SK-N-SH (cell line): ENCODE measurements at regions not wholly inside any gene's neighbourhood (a gene's known extent, or its start where the extent isn't known, plus 50 kb on each side); places are given as distances from the start of the nearest gene placed in this dataset.

ENCODE experiments used
- CTCF ChIA-PET: fragments of 300-600, 350-600 bp; formaldehyde crosslinking; extraction: SDS; loops from one replicate; lab custom pipeline; 2021; lab: Yijun Ruan, JAX
- POLR2A ChIA-PET: fragments of 350-600 bp; sonication (Branson Sonifier 250); formaldehyde crosslinking; extraction: SDS; loops from one replicate; lab custom pipeline; 2020; ENCODE audit warnings: antibody characterized with exemption, inconsistent platforms; lab: Yijun Ruan, JAX
- DNase-seq: peaks from one replicate; pipeline ENCODE4 v3.0.0; 2012
- H2AFZ ChIP-seq: fragments of 200-600 bp; sonication (generic); 2 replicates; pipeline ENCODE4 v1.8.1; 2016; ENCODE audit warnings: antibody characterized with exemption, mild to moderate bottlenecking, low read depth
- H3F3A ChIP-seq: fragments of 200-600 bp; sonication (generic); replicated peaks from 2 replicates; pipeline ENCODE3; 2016; ENCODE audit warnings: antibody characterized with exemption, mild to moderate bottlenecking; ENCODE audit not compliant: insufficient read depth
- H3K27ac ChIP-seq, 2 experiments: fragments of 200-500 bp in 1 of 2; fragments of 200-600 bp in 1 of 2; sonication (Bioruptor generic) in 1 of 2; sonication (generic), shearing (Covaris generic) in 1 of 2; 2 replicates each; pipeline versions ENCODE4 v1.5.1 to v1.6.1; 2014 to 2016; ENCODE audit warnings: low read depth in 2 of 2, inconsistent platforms in 1 of 2, low read length in 1 of 2, mild to moderate bottlenecking in 1 of 2, mixed read lengths in 1 of 2
- H3K27me3 ChIP-seq: fragments of 200-600 bp; sonication (generic), shearing (Covaris generic); 2 replicates; pipeline ENCODE4 v1.6.1; 2016; ENCODE audit warnings: mixed run types; ENCODE audit not compliant: insufficient read depth
- H3K36me3 ChIP-seq, 2 experiments: fragments of 200-500 bp in 1 of 2; fragments of 200-600 bp in 1 of 2; sonication (Bioruptor generic) in 1 of 2; sonication (generic) in 1 of 2; replicated peaks in 1 of 2; 2 replicates each; pipeline versions ENCODE3 to v1.5.1; 2014 to 2016; ENCODE audit warnings: low read length in 1 of 2, mild to moderate bottlenecking in 1 of 2; ENCODE audit not compliant: insufficient read depth in 2 of 2, control insufficient read depth in 1 of 2
- H3K4me1 ChIP-seq, 2 experiments: fragments of 200-500 bp in 1 of 2; fragments of 200-600 bp in 1 of 2; sonication (Bioruptor generic) in 1 of 2; sonication (generic), shearing (Covaris generic) in 1 of 2; 2 replicates each; pipeline versions ENCODE4 v1.5.1 to v1.6.1; 2014 to 2016; ENCODE audit warnings: low read depth in 1 of 2, low read length in 1 of 2, mixed run types in 1 of 2; ENCODE audit not compliant: insufficient read depth in 2 of 2, control insufficient read depth in 1 of 2
- H3K4me2 ChIP-seq: fragments of 200-600 bp; sonication (generic), shearing (Covaris generic); 2 replicates; pipeline ENCODE4 v1.6.1; 2017; ENCODE audit warnings: mixed run types
- H3K4me3 ChIP-seq, 2 experiments: fragments of 200-500 bp in 1 of 2; fragments of 200-600 bp in 1 of 2; sonication (Bioruptor generic) in 1 of 2; sonication (generic), shearing (Covaris generic) in 1 of 2; 2 replicates each; pipeline versions ENCODE4 v1.5.1 to v1.8.1; 2014 to 2016; ENCODE audit warnings: low read depth in 2 of 2, inconsistent platforms in 1 of 2, low read length in 1 of 2, mild to moderate bottlenecking in 1 of 2, mixed read lengths in 1 of 2, moderate library complexity in 1 of 2
- H3K79me2 ChIP-seq: fragments of 200-600 bp; sonication (generic); 2 replicates; pipeline ENCODE4 v1.8.1; 2017; ENCODE audit warnings: mild to moderate bottlenecking; ENCODE audit not compliant: insufficient read depth
- H3K9ac ChIP-seq: fragments of 200-600 bp; sonication (generic); 2 replicates; pipeline ENCODE4 v1.6.1; 2017; ENCODE audit warnings: mixed run types
- H3K9me2 ChIP-seq: fragments of 200-600 bp; sonication (generic); 2 replicates; pipeline ENCODE4 v1.6.1; 2017; ENCODE audit warnings: mixed run types
- H3K9me3 ChIP-seq: fragments of 200-600 bp; sonication (generic); 2 replicates; pipeline ENCODE4 v1.6.1; 2017; ENCODE audit warnings: mixed run types, mild to moderate bottlenecking, moderate library complexity
- H4K20me1 ChIP-seq: fragments of 200-600 bp; sonication (generic); 2 replicates; pipeline ENCODE4 v1.6.1; 2017; ENCODE audit warnings: mild to moderate bottlenecking, mixed run types; ENCODE audit not compliant: insufficient read depth
- EZH2phosphoT487 ChIP-seq: fragments of 200-600 bp; sonication (generic); IDR thresholded peaks from 2 replicates; pipeline ENCODE4 v1.6.1; 2017; ENCODE audit warnings: low read depth, mixed run types, mild to moderate bottlenecking, antibody characterized with exemption, moderate library complexity, borderline replicate concordance
- GATA2 ChIP-seq: sonication (generic); formaldehyde crosslinking; IDR thresholded peaks from 2 replicates; pipeline ENCODE4 v1.5.0; 2020; ENCODE audit warnings: mild to moderate bottlenecking, missing genetic modification reagents
- MXI1 ChIP-seq: IDR thresholded peaks from 2 replicates; pipeline ENCODE4 v1.6.1; 2012; ENCODE audit warnings: mild to moderate bottlenecking, low read depth, low read length, improper control_type of control experiment
- NRF1 ChIP-seq: IDR thresholded peaks from 2 replicates; pipeline ENCODE4 v1.6.1; 2012; ENCODE audit warnings: low read depth, mild to moderate bottlenecking, low read length
- RAD21 ChIP-seq: IDR thresholded peaks from 2 replicates; pipeline ENCODE4 v1.6.1; 2012; ENCODE audit warnings: mild to moderate bottlenecking, low read length
- RCOR1 ChIP-seq: fragments of 150-350 bp; IDR thresholded peaks from 2 replicates; pipeline ENCODE4 v1.6.1; 2017; ENCODE audit warnings: antibody characterized with exemption, low read length
- RFX5 ChIP-seq: IDR thresholded peaks from 2 replicates; pipeline ENCODE4 v1.6.1; 2012; ENCODE audit warnings: mild to moderate bottlenecking, improper control_type of control experiment, low read length
- TCF12 ChIP-seq: IDR thresholded peaks from 2 replicates; pipeline ENCODE4 v1.4.0; 2012
- WGBS: methylation state at CpG from one replicate; pipeline ENCODE4 v1.1.6; 2017; ENCODE audit warnings: low lambda C conversion rate; 5-methylcytosine and 5-hydroxymethylcytosine counted together
- TF ChIP-seq, protein P1 (sequence below): fragments of 150-350 bp; IDR thresholded peaks from 2 replicates; pipeline ENCODE4 v1.6.1; 2017; ENCODE audit warnings: antibody characterized with exemption, low read length, low read depth, borderline replicate concordance
- TF ChIP-seq, protein P2 (sequence below): IDR thresholded peaks from 2 replicates; pipeline ENCODE4 v1.4.0; 2012; ENCODE audit warnings: low read depth, borderline replicate concordance
- TF ChIP-seq, protein P3 (sequence below): IDR thresholded peaks from 2 replicates; pipeline ENCODE4 v1.4.0; 2012; ENCODE audit warnings: low read depth
- TF ChIP-seq, protein P4 (sequence below): IDR thresholded peaks from 2 replicates; pipeline ENCODE4 v1.6.1; 2012; ENCODE audit warnings: mild to moderate bottlenecking, low read depth, low read length, moderate library complexity

DNA sequence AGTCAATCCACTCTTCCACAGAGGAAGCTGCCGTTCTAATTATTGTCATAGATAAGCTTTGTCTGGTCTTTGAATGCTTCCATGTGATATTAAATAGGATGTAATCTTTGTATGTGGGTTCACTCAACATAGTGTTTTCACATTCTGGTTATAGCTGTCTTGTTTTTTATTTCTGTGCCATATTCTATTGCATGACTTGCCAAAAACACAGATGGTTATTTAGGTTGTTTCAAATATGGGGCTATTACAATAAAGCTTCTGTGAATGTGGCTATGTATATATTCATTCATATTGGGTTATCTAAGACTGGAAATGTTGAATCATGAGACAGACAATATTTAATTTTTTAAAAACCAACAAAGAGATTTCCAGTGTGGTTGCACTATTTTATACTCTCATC is 1109.3 kb upstream of the LRRTM3 start:
- Histone ChIP-seq H4K20me1 (no peaks in the 10 kb centered on the region), H3K79me2 (no peaks in the 10 kb centered on the region), H3K36me3 (no peaks in the 10 kb centered on the region), H3K9me2 (no peaks in the 10 kb centered on the region), H3K4me2 (no peak overlapping the region), H3K4me1 (no peaks in the 10 kb centered on the region), H3K9me3 (no peaks in the 10 kb centered on the region), H3K4me3 (no peak overlapping the region), H3F3A (no peaks in the 10 kb centered on the region), H3K9ac (no peak overlapping the region), H3K27me3 (no peaks in the 10 kb centered on the region), H3K27ac (no peak overlapping the region), H2AFZ (no peak overlapping the region)
- 43% methylated on average over 1 of the region's 1 CpG for WGBS
- DNase-seq: peak; percentile 14
- ChIA-PET CTCF (no interaction called here), POLR2A (no interaction called here)
- no peak for TF ChIP-seq RFX5
- TF ChIP-seq, protein P1, sequence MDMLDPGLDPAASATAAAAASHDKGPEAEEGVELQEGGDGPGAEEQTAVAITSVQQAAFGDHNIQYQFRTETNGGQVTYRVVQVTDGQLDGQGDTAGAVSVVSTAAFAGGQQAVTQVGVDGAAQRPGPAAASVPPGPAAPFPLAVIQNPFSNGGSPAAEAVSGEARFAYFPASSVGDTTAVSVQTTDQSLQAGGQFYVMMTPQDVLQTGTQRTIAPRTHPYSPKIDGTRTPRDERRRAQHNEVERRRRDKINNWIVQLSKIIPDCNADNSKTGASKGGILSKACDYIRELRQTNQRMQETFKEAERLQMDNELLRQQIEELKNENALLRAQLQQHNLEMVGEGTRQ: no peak
- TF ChIP-seq MXI1: no peak
- no peak for TF ChIP-seq GATA2 (CRISPR knock-in tag)
- no peak for TF ChIP-seq TCF12
- no peak for TF ChIP-seq RAD21
- TF ChIP-seq, protein P2, sequence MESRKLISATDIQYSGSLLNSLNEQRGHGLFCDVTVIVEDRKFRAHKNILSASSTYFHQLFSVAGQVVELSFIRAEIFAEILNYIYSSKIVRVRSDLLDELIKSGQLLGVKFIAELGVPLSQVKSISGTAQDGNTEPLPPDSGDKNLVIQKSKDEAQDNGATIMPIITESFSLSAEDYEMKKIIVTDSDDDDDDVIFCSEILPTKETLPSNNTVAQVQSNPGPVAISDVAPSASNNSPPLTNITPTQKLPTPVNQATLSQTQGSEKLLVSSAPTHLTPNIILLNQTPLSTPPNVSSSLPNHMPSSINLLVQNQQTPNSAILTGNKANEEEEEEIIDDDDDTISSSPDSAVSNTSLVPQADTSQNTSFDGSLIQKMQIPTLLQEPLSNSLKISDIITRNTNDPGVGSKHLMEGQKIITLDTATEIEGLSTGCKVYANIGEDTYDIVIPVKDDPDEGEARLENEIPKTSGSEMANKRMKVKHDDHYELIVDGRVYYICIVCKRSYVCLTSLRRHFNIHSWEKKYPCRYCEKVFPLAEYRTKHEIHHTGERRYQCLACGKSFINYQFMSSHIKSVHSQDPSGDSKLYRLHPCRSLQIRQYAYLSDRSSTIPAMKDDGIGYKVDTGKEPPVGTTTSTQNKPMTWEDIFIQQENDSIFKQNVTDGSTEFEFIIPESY: no peak
- TF ChIP-seq, protein P3, sequence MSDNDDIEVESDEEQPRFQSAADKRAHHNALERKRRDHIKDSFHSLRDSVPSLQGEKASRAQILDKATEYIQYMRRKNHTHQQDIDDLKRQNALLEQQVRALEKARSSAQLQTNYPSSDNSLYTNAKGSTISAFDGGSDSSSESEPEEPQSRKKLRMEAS: no peak
- TF ChIP-seq RCOR1: no peak
- TF ChIP-seq, protein P4, sequence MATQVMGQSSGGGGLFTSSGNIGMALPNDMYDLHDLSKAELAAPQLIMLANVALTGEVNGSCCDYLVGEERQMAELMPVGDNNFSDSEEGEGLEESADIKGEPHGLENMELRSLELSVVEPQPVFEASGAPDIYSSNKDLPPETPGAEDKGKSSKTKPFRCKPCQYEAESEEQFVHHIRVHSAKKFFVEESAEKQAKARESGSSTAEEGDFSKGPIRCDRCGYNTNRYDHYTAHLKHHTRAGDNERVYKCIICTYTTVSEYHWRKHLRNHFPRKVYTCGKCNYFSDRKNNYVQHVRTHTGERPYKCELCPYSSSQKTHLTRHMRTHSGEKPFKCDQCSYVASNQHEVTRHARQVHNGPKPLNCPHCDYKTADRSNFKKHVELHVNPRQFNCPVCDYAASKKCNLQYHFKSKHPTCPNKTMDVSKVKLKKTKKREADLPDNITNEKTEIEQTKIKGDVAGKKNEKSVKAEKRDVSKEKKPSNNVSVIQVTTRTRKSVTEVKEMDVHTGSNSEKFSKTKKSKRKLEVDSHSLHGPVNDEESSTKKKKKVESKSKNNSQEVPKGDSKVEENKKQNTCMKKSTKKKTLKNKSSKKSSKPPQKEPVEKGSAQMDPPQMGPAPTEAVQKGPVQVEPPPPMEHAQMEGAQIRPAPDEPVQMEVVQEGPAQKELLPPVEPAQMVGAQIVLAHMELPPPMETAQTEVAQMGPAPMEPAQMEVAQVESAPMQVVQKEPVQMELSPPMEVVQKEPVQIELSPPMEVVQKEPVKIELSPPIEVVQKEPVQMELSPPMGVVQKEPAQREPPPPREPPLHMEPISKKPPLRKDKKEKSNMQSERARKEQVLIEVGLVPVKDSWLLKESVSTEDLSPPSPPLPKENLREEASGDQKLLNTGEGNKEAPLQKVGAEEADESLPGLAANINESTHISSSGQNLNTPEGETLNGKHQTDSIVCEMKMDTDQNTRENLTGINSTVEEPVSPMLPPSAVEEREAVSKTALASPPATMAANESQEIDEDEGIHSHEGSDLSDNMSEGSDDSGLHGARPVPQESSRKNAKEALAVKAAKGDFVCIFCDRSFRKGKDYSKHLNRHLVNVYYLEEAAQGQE: no peak
- TF ChIP-seq EZH2phosphoT487: no peak
- TF ChIP-seq NRF1: no peak
